NCI-H146 treated with DMSO at 0.1 percent for 48 hours (cell line): ENCODE measurements at regions not wholly inside any gene's neighbourhood (a gene's known extent, or its start where the extent isn't known, plus 50 kb on each side); places are given as distances from the start of the nearest gene placed in this dataset.
"Not testable (repeated sequence)": the region's sequence is repeated elsewhere in the genome, so short reads cannot be mapped to it uniquely, and the experiment has no call there.

ENCODE experiments used
- DNase-seq: peaks from one replicate; lab custom pipeline; 2025; ENCODE audit not compliant: unreplicated experiment; lab: John Stamatoyannopoulos, UW

DNA sequence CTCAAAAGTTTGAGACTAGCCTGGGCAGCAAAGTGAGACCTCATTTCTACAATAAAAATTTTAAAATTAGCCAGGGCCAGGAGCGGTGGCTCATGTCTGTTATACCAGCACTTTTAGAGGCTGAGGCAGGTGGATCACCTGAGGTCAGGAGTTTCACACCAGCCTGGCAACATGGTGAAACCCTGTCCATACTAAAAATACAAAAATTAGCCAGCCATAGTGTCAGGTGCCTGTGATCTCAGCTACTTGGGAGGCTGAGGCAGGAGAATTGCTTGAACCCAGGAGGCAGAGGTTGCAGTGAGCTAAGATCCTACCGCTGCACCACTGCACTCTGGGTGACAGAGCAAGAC lies 85.1 kb upstream of the MAP4 start:
- DNase-seq = not testable (repeated sequence)

GRCh38 chr3:48092270-48092669 lies 76.1 kb upstream of the MAP4 start:
- no peak for DNase-seq

GRCh38 chr3:48090166-48090939 lies 74.1 kb upstream of the MAP4 start:
- DNase-seq = no peak

- peak; percentile 86 for DNase-seq
Measured at GRCh38 chr3:48088749-48089466, 72.7 kb upstream of the MAP4 start.

- no peak for DNase-seq
Measured at GRCh38 chr3:48088056-48088748, 72.0 kb upstream of the MAP4 start.

GRCh38 chr3:48086705-48087104 lies 70.5 kb upstream of the MAP4 start:
- DNase-seq = no peak

DNA sequence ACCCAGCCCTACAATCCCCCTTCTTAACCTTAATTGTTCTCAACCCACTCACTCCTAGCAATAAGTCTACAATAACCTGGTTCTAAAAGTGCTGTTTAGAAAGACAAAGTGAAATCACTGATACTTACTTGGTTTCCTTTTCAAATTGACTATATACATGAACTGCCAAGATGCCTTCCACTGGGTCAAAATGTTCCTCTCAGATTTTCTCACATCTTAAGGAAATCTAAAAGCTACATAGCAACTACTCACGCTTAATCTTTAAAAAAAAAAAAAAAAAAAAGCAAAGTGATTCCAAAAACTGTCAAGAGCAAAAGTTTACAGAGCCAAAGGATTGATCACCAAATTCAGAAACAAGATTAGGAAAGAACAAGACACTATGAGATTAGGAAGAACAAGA lies 68.7 kb upstream of the MAP4 start:
- DNase-seq = no peak

GRCh38 chr3:48084170-48084569 lies 68.0 kb upstream of the MAP4 start:
- DNase-seq = no peak

DNA sequence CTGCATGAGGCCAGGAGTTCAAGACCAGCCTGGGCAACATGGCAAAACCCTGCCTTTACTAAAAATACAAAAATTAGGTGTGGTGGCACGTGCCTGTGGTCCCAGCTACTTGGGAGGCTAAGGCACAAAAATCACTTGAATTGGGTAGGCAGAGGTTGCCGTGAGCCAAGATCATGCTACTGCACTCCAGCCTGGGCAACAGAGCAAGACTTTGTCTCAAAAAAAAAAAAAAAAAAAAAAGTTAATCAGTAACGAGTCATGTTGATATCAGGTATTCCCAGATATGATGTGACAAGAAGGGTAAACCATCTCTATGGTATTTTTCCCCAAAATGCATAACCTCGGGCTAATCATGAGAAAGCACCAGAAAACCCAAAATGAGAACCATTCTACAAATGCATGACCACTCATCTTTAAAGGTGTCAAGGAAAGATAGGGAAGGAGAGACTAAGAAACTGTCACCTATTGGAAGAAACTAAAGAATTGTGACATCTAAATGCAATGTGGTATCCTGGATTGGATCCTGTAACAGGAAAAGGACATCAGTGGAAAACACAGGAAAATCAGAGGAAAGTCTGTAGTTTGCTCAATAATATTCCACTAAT lies 66.5 kb upstream of the MAP4 start:
- DNase-seq = no peak

DNA sequence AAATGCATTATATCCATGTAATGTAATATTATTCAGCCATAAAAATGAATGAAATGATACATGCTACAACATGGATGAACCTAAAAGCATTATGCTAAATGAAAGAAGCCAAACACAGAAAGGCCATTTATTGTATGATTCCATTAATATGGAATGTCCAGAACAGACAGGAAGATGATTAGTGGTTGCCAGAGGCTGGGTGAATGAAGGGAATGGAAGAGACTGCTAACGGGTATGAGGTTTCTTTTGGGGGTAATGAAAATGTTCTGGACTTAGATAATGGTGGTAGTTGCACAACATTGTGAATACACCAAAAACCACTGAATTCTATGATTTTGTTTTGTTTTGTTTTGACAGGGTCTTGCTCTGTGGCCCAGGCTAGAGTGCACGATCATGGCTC lies 61.6 kb upstream of the MAP4 start:
- DNase-seq = no peak

DNA sequence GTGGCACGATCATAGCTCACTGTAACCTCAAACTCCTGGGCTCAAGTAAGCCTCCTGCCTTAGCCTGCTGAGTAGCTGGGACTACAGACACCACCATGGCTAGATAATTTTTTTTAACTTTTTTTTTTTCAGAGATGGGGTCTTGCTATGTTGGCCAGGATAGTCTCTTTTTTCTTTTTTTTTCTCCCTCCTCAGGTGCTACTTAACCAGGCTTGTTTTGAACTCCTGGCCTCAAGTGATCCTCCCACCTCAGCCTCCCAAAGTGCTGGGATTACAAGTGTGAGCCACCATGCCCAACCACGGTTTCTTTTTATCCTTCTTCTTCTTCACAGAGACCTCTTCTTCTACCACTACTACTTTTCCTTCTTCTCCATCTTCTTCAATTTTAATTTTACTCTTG lies 53.8 kb upstream of the MAP4 start:
- DNase-seq = no peak

- no peak for DNase-seq
Measured at GRCh38 chr3:48069339-48069738, 53.1 kb upstream of the MAP4 start.

GRCh38 chr3:48068886-48069285 lies 52.7 kb upstream of the MAP4 start:
- no peak for DNase-seq

DNA sequence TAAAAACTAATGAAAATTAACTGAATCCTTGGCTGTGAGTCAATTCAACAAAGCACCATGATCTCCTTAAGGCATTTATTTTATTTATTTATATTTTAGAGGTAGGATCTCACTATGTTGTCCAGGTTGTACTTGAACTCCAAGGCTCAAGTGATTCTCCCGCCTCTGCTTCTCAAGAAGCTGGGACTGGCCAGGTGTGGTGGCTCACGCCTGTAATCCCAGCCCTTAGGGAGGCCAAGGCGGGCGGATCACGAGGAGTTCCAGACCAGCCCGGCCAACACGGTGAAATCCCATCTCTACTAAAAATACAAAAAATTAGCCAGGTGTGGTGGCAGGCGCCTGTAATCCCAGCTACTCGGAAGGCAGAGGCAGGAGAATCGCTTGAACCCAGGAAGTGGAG lies 52.1 kb upstream of the MAP4 start:
- DNase-seq = not testable (repeated sequence)

- DNase-seq = no peak
Measured at GRCh38 chr3:48067271-48067670, 51.1 kb upstream of the MAP4 start.
